HG02571 (cell line): ENCODE measurements at regions not wholly inside any gene's neighbourhood (a gene's known extent, or its start where the extent isn't known, plus 50 kb on each side); places are given as distances from the start of the nearest gene placed in this dataset.
A peak's percentile ranks its signal among the peaks of the same experiment; 100 is the strongest.
"Not testable (repeated sequence)": the region's sequence is repeated elsewhere in the genome, so short reads cannot be mapped to it uniquely, and the experiment has no call there.

Experiments
- ATAC-seq: cut with Tn5 transposase; IDR thresholded peaks from one replicate; pipeline ENCODE4 v1.9.1; 2021; ENCODE audit warnings: mild to moderate bottlenecking, moderate library complexity; ENCODE audit not compliant: unreplicated experiment

- ATAC-seq, result not testable (repeated sequence)
Observed at GRCh38 chr15:22134941-22135566, 54.7 kb downstream of the OR4M2 start.

GRCh38 chr15:22137572-22137971 is 57.2 kb downstream of the OR4M2 start:
- not testable (repeated sequence) for ATAC-seq

GRCh38 chr15:22141106-22141505 is 60.8 kb downstream of the OR4M2 start:
- not testable (repeated sequence) for ATAC-seq

- ATAC-seq, result not testable (repeated sequence)
Observed at GRCh38 chr15:22148109-22148508, 67.8 kb downstream of the OR4M2 start.

- not testable (repeated sequence) for ATAC-seq
Observed at GRCh38 chr15:22158243-22158642, 77.9 kb downstream of the OR4M2 start.

- peak; percentile 32 for ATAC-seq
Observed at GRCh38 chr15:22160283-22160682, 80.0 kb downstream of the OR4M2 start.

- ATAC-seq, result peak; percentile 77
Observed at GRCh38 chr15:22160741-22161140, 80.4 kb downstream of the OR4M2 start.

GRCh38 chr15:22161398-22161797 is 81.1 kb downstream of the OR4M2 start:
- peak; percentile 84 for ATAC-seq

- ATAC-seq, result not testable (repeated sequence)
Observed at GRCh38 chr15:22163715-22164114, 83.4 kb downstream of the OR4M2 start.

GRCh38 chr15:22167521-22167920 is 87.2 kb downstream of the OR4M2 start:
- not testable (repeated sequence) for ATAC-seq

- ATAC-seq, result peak; percentile 76
Observed at GRCh38 chr15:22173029-22173998, 93.0 kb downstream of the OR4M2 start.

- peak; percentile 56 for ATAC-seq
Observed at GRCh38 chr15:22174088-22174487, 93.8 kb downstream of the OR4M2 start.

- ATAC-seq, result not testable (repeated sequence)
Observed at GRCh38 chr15:22177965-22178364, 97.6 kb downstream of the OR4M2 start.

- ATAC-seq, result not testable (repeated sequence)
Observed at GRCh38 chr15:22178438-22178837, 98.1 kb downstream of the OR4M2 start.

- not testable (repeated sequence) for ATAC-seq
Observed at GRCh38 chr15:22179043-22179442, 98.7 kb downstream of the OR4M2 start.

GRCh38 chr15:22180611-22181010 is 100.3 kb downstream of the OR4M2 start:
- not testable (repeated sequence) for ATAC-seq

- ATAC-seq, result peak; percentile 60
Observed at GRCh38 chr15:22184678-22185077, 104.4 kb downstream of the OR4M2 start.

GRCh38 chr15:22186846-22187532 is 106.7 kb downstream of the OR4M2 start:
- not testable (repeated sequence) for ATAC-seq

- not testable (repeated sequence) for ATAC-seq
Observed at GRCh38 chr15:22191818-22192217, 111.5 kb downstream of the OR4M2 start.

- ATAC-seq, result not testable (repeated sequence)
Observed at GRCh38 chr15:22194739-22195617, 114.7 kb downstream of the OR4M2 start.
